Right cardiac atrium (tissue), 5 donors: ENCODE measurements at regions not wholly inside any gene's neighbourhood (a gene's known extent, or its start where the extent isn't known, plus 50 kb on each side); places are given as distances from the start of the nearest gene placed in this dataset.

Experiments used
- ATAC-seq, 2 donors: fragments of 200-7000 bp; cut with Tn5 transposase; one replicate each; pipeline versions ENCODE4 v1.8.0 to v1.9.1; 2020; ENCODE audit warnings: moderate library complexity in 2 of 2, mild to moderate bottlenecking in 1 of 2
- DNase-seq, 3 donors: peaks; one replicate each; pipeline ENCODE4 v3.0.0-alpha.2; 2020
- H3K27ac ChIP-seq: one replicate; pipeline ENCODE4 v1.5.1; 2013; ENCODE audit warnings: mild to moderate bottlenecking, low read length, control low read depth, moderate library complexity
- H3K27me3 ChIP-seq: one replicate; pipeline ENCODE4 v1.6.1; 2013; ENCODE audit not compliant: control insufficient read depth, insufficient read depth
- H3K4me1 ChIP-seq: one replicate; pipeline ENCODE4 v1.6.1; 2013; ENCODE audit warnings: low read length; ENCODE audit not compliant: control insufficient read depth, insufficient read depth
- H3K4me3 ChIP-seq: one replicate; pipeline ENCODE4 v1.5.1; 2013; ENCODE audit warnings: low read length, control low read depth
- H3K9me3 ChIP-seq: one replicate; pipeline ENCODE4 v1.6.1; 2013; ENCODE audit warnings: low read length; ENCODE audit not compliant: control insufficient read depth
- WGBS: extraction: QIAGEN DNeasy Blood & Tissue Kit; methylation state at CpG from one replicate; pipeline ENCODE4 v1.1.7; 2013; 5-methylcytosine and 5-hydroxymethylcytosine counted together
- intact Hi-C, 4 donors: fragments of 100-400 bp; cut with DNase I; formaldehyde crosslinking; loops; one replicate each; pipeline versions ENCODE4 v1.11.0 to v1.14.0; 2022 to 2023
- donor health status: healthy with polysubstance abuse.
- donor health status: DM: no; HTN: yes; CAD: no.
- donor health status: DM: no; HTN: no; CAD: no.
- donor health status: DM: no; HTN: yes; CAD: no; lungs with severe emphysema.
- donor health status: DM: yes; HTN: yes; CAD: no.

DNA sequence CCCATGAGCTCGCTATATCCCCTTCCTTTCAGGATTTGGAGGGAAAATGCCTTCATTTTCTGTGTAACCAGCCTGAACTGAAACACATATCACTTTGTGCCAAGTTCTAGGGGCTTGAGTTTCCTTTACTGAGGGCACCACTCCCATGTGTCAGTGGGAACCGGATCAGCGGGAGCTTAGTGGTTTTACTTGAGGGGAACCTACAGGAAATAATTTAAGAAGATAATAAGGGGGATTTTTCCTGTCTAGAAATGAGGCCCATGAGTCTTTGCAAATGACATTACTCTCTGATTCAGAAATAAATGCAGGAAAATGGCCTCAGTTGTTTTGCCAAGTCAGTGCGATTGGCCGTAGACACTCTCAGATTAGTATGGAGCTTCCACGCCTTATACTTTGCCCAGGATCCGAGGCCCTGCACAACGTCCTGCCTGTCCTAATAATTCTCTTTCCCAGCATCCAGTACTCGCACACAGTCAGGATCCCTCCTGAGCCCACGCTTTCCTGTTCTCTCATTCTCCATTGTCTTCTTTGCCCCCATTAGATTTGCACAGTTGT is 86.4 kb upstream of the LYZL1 start:
- Histone ChIP-seq H3K27ac (no peak overlapping the region), H3K9me3 (no peaks in the 10 kb centered on the region), H3K4me1 (no peaks in the 10 kb centered on the region), H3K27me3 (no peaks in the 10 kb centered on the region), H3K4me3 (no peak overlapping the region)
- no peak for DNase-seq
- 60% methylated on average over 10 of the region's 10 CpGs for WGBS
- intact Hi-C loops, result no loop called here
- ATAC-seq, result no peak

DNA sequence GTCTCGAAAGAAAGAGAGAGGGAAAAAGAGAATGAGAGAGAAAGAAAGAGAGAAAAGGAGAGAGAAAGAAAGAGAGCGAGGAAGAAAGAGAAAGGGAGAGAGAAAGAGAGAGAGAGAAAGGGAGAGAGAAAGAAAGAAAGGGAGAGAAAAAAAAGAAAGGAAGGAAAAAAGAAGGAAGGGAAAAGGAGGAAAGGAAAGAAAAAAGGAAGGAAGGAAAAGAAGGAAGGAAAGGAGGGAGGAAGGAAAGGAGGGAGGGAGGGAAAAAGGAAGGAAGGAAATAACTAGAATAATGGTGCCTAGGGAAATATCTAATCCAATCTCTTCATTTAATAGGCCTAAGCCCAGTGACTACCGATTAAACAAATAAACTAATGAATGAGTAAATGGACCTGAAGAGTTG is 85.4 kb upstream of the LYZL1 start:
- H3K27ac ChIP-seq, result no peak overlapping the region
- no peaks in the 10 kb centered on the region for H3K4me1 ChIP-seq
- DNase-seq (no peak), ATAC-seq (no peak)
- intact Hi-C loops, result no loop called here
- H3K27me3 ChIP-seq, result no peaks in the 10 kb centered on the region
- WGBS, result 95% methylated on average over 3 of the region's 3 CpGs
- no peaks in the 10 kb centered on the region for H3K9me3 ChIP-seq
- no peak overlapping the region for H3K4me3 ChIP-seq

DNA sequence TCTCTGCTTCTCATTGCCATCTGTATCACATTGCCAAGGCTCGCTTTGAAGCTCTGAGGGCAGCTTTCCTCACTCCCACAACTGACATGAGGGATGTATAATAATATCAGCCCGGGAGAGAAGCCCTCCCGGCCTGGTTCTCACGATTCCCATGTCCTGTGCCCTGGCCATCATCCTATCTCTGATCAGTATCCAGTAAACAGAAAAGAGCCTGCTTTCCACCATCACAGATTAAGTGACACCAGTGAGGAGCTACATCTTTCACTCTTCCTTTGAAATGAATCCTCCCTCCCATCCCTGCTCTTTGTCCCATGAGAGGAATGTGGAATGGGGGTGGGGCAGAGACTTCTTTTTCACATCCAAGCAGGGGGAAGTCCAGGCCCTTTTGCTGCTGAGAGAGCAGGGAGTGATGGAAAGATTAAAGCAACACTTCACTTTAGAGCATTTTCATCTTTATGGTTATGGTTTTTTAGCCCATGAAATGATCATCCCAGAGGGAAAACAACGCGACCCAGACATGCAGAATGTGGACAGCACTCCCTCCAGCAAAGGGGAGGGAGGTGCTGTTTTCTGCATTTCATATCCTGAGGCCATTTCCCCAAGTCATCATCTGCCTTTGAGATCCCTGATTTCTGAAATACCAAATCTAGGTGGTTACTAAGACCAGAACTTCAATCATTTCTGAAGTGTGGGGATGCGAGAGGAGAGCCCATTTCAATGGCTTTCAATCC is 84.6 kb upstream of the LYZL1 start:
- H3K9me3 ChIP-seq, result no peaks in the 10 kb centered on the region
- 66% methylated on average over 7 of the region's 7 CpGs for whole genome bisulfite sequencing
- H3K4me1 ChIP-seq, result no peaks in the 10 kb centered on the region
- ATAC-seq (no peak), DNase-seq (no peak)
- H3K27ac ChIP-seq, result no peak overlapping the region
- no peak overlapping the region for H3K4me3 ChIP-seq
- intact Hi-C loops, result no loop called here
- H3K27me3 ChIP-seq, result no peaks in the 10 kb centered on the region

DNA sequence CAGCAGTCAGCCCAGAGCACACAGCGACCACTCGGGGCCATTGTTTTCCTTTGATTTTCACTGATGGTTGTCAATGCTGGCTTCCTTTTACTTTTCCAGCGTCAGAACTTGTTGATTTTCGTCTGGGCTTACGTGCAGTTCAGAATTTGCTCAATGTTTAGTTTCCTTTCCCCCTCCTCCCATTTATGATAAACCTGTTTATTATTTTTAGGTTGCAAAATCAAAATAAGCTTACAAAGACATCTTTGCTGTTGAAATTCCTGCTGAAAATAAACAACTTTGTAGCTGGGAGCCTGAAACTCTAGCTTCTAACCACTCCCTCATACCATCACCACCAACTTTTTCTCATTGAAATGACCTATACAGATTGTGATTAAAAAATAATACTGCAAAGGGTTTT is 83.1 kb upstream of the LYZL1 start:
- Histone ChIP-seq H3K27me3 (no peaks in the 10 kb centered on the region), H3K27ac (no peak overlapping the region), H3K4me1 (no peaks in the 10 kb centered on the region), H3K9me3 (peaks cover 4% of the 10 kb centered on the region), H3K4me3 (no peak overlapping the region)
- intact Hi-C loops, result no loop called here
- ATAC-seq (no peak), DNase-seq (no peak)
- 54% methylated on average over 5 of the region's 5 CpGs for WGBS

DNA sequence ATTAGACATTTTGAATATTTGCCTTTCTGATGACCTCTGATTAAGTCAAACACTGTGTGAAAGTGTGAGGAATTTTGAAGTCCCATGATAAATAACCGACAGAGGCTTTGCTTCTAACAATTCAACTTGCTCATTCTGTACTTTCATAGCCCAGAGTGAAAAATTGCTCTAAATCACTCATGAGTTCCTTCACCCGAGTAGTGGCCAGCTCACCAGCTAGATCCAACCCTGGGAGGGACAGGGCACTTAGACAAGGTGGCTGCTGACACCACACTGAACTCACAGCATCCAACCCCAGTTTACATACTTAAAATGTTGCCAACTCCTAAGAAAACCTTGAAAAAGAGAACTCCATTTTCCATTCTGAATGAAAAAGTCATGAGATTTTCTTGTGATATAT is 80.0 kb upstream of the LYZL1 start:
- H3K27me3 ChIP-seq, result no peaks in the 10 kb centered on the region
- intact Hi-C loops, result no loop called here
- ATAC-seq (no peak), DNase-seq (no peak)
- whole genome bisulfite sequencing, result 41% methylated on average over 2 of the region's 2 CpGs
- H3K9me3 ChIP-seq, result peaks cover 4% of the 10 kb centered on the region
- no peak overlapping the region for H3K27ac ChIP-seq
- no peak overlapping the region for H3K4me3 ChIP-seq
- no peaks in the 10 kb centered on the region for H3K4me1 ChIP-seq

DNA sequence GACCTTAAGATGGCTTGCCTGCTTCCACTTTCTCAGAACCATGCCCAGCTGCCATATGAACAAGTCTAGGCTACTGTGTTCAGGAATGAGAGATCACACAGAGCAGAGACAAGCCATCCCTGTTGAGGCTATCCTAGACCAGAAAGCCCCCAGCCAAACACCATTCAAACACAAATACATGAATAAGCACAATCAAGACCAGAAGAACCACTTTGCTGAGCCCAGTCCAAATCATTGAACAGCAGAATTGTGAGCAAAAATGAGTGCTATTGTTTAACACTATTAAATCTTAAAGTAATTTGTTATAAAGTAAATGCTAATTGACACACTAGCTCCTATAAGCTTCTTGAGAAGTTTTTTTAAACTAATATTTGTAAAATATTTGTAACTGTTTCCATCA is 79.0 kb upstream of the LYZL1 start:
- ATAC-seq, result no peak
- no peak for DNase-seq
- H3K4me3 ChIP-seq, result no peak overlapping the region
- no peak overlapping the region for H3K27ac ChIP-seq
- intact Hi-C loops, result no loop called here
- no peaks in the 10 kb centered on the region for H3K27me3 ChIP-seq
- H3K9me3 ChIP-seq, result peaks cover 4% of the 10 kb centered on the region
- no peaks in the 10 kb centered on the region for H3K4me1 ChIP-seq

DNA sequence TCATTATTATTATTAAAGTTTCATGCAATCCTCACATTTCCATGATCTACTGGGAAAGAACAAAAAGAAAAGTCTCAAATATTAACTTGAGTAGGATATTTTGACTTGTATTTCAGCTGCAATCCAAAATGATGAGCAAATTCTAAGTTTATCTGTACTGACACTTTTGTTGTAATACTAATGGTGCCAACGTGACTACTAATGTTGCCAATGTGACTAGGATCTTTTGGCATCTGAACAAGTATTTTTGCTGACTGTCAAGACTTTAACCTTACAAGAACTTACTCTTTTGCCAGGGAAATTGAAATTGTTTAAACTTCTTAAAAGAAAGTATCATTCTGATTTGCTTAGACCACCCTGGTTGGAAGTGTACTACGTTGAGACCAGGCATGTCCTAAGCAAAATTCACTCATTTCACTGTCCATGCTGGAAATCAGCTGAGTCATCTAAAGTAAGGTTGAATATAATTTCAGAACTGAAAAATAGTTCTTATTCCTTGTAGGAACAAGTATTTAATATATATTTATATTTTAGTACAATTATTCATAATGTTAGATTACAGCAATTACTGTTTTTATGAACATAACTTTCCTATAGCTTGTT is 78.5 kb upstream of the LYZL1 start:
- no peak overlapping the region for H3K27ac ChIP-seq
- no peak for ATAC-seq
- H3K4me3 ChIP-seq, result no peak overlapping the region
- no peaks in the 10 kb centered on the region for H3K4me1 ChIP-seq
- DNase-seq, result no peak
- H3K27me3 ChIP-seq, result no peaks in the 10 kb centered on the region
- intact Hi-C loops, result no loop called here
- 69% methylated on average over 2 of the region's 2 CpGs for WGBS
- peaks cover 4% of the 10 kb centered on the region for H3K9me3 ChIP-seq

DNA sequence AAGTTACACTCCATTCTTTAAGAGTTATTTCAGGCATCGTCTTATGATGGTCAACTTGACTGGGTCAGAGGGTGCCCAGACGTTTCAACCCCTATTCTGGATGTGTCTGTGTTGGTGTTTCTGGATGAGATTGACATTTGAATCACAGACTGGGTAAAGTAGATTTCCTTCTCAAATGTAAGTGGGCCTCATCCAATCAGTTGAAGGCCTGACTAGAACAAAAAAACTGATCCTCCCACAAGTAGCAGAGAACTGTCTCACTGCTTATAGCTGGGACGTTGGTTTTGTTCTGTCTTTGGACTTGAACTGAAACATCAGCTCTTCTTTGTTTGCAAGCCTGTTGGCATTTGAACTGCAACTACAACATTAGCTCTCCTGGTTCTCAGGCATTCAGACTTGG is 76.3 kb upstream of the LYZL1 start:
- H3K4me1 ChIP-seq, result no peaks in the 10 kb centered on the region
- DNase-seq (no peak), ATAC-seq (no peak)
- peaks cover 4% of the 10 kb centered on the region for H3K9me3 ChIP-seq
- no peak overlapping the region for H3K27ac ChIP-seq
- intact Hi-C loops, result no loop called here
- WGBS, result 77% methylated on average over 3 of the region's 3 CpGs
- H3K27me3 ChIP-seq, result no peaks in the 10 kb centered on the region
- H3K4me3 ChIP-seq, result no peak overlapping the region

DNA sequence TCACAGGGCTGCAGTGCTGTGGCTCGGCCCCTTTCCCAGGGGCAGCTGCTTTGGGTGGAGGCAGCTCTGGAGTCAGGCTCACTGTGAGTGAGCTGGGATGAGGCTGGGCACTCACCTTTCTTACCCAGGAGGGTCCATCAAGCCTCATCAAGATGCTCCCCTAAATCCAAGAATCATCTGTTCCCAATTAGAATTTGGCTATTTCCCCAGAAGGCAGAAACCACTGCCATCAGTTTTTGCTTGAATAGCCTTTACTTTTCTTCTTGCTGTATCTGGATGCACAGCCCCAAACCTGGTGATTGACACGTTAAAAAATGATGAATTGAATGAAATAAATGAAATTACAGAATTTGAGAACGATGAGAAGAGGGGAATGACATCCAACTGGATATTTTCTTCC is 74.3 kb upstream of the LYZL1 start:
- no peaks in the 10 kb centered on the region for H3K4me1 ChIP-seq
- no peak overlapping the region for H3K27ac ChIP-seq
- no peak for DNase-seq
- intact Hi-C loops, result no loop called here
- H3K9me3 ChIP-seq, result peaks cover 3% of the 10 kb centered on the region
- H3K4me3 ChIP-seq, result no peak overlapping the region
- no peaks in the 10 kb centered on the region for H3K27me3 ChIP-seq
- 81% methylated on average over 3 of the region's 3 CpGs for WGBS
- ATAC-seq, result no peak

DNA sequence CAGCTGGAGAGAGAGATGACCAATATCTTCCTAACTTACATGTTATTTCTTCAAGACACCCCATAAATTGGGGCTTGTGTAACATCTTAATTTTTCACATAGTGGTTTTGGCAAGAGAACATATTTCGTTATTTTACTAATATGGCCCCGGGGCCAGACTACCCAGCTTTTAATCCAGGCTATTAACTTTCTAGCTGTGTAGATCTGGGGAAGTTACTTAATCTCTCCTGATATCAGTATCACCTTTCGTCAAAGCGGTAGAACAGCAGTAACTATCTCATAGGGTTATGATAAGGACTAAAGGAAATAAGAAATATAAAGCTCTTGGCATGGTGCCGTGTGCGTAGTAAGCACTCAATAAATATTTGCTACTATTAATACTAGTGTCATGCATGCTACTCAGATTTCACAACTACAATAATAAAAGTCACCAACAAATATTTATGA is 71.6 kb upstream of the LYZL1 start:
- Histone ChIP-seq H3K27ac (no peak overlapping the region), H3K9me3 (no peaks in the 10 kb centered on the region), H3K4me3 (no peak overlapping the region), H3K4me1 (no peaks in the 10 kb centered on the region), H3K27me3 (no peaks in the 10 kb centered on the region)
- no peak for DNase-seq
- intact Hi-C loops, result no loop called here
- no peak for ATAC-seq
- 75% methylated on average over 6 of the region's 6 CpGs for WGBS

DNA sequence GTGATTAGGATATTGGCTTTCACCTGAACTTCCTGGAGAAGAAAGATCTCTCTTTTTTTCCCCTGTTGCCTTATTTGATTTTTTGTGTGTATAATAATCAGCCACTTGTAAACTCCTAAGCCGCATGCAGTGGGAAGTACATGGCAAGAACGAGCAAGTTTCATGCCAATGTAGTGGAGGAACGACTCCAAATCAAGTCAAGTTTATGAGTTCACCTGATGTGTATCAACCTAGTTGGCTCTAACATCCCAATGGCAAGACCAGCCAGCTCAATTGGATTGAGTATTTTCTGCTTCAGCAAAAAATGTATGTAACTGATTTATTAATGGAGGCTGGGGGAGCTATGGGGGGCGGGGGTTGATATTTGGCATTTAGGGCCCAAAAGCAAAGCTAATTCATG is 65.5 kb upstream of the LYZL1 start:
- H3K27me3 ChIP-seq, result no peaks in the 10 kb centered on the region
- ATAC-seq (no peak), DNase-seq (no peak)
- H3K4me3 ChIP-seq, result no peak overlapping the region
- H3K4me1 ChIP-seq, result no peaks in the 10 kb centered on the region
- no peaks in the 10 kb centered on the region for H3K9me3 ChIP-seq
- H3K27ac ChIP-seq, result no peak overlapping the region
- intact Hi-C loops, result no loop called here
- WGBS, result 87% methylated on average over 4 of the region's 4 CpGs
